ENCODE measurements at regions not wholly inside any gene's neighbourhood (a gene's known extent, or its start where the extent isn't known, plus 50 kb on each side); places are given as distances from the start of the nearest gene placed in this dataset.
"Not testable (repeated sequence)": the region's sequence is repeated elsewhere in the genome, so short reads cannot be mapped to it uniquely, and the experiment has no call there.

- no peak for DNase-seq
These were observed 281.1 kb upstream of the TRIB2 start for GRCh38 chr2:12435430-12436222.

GRCh38 chr2:12436483-12436882 is 280.3 kb upstream of the TRIB2 start:
- no peak for DNase-seq

- DNase-seq: no peak
These were observed 279.7 kb upstream of the TRIB2 start for GRCh38 chr2:12436935-12437561.

- DNase-seq: no peak
These were observed 276.0 kb upstream of the TRIB2 start for GRCh38 chr2:12440731-12441130.

- peak; percentile 15 for DNase-seq
These were observed 274.8 kb upstream of the TRIB2 start for GRCh38 chr2:12441750-12442475.

- DNase-seq: no peak
These were observed 274.3 kb upstream of the TRIB2 start for GRCh38 chr2:12442476-12442847.

GRCh38 chr2:12448846-12449505 is 267.8 kb upstream of the TRIB2 start:
- DNase-seq: no peak

- DNase-seq: no peak
These were observed 265.0 kb upstream of the TRIB2 start for GRCh38 chr2:12451726-12452125.

- DNase-seq: no peak
These were observed 264.6 kb upstream of the TRIB2 start for GRCh38 chr2:12452185-12452584.

GRCh38 chr2:12453731-12454130 is 263.0 kb upstream of the TRIB2 start:
- no peak for DNase-seq

- no peak for DNase-seq
These were observed 261.1 kb upstream of the TRIB2 start for GRCh38 chr2:12455661-12456060.

GRCh38 chr2:12456293-12457106 is 260.2 kb upstream of the TRIB2 start:
- peak; percentile 45 for DNase-seq

GRCh38 chr2:12457831-12458230 is 258.9 kb upstream of the TRIB2 start:
- no peak for DNase-seq

GRCh38 chr2:12463189-12463588 is 253.5 kb upstream of the TRIB2 start:
- DNase-seq: no peak

- DNase-seq: no peak
These were observed 251.1 kb upstream of the TRIB2 start for GRCh38 chr2:12465631-12466135.

- DNase-seq: no peak
These were observed 249.4 kb upstream of the TRIB2 start for GRCh38 chr2:12467303-12467702.

GRCh38 chr2:12469141-12469561 is 247.6 kb upstream of the TRIB2 start:
- DNase-seq: no peak

GRCh38 chr2:12472265-12472664 is 244.5 kb upstream of the TRIB2 start:
- not testable (repeated sequence) for DNase-seq

- no peak for DNase-seq
These were observed 238.3 kb upstream of the TRIB2 start for GRCh38 chr2:12478151-12479064.

- DNase-seq: no peak
These were observed 237.6 kb upstream of the TRIB2 start for GRCh38 chr2:12479065-12479601.
